Gastrocnemius medialis (tissue), 4 donors: ENCODE measurements at regions not wholly inside any gene's neighbourhood (a gene's known extent, or its start where the extent isn't known, plus 50 kb on each side); places are given as distances from the start of the nearest gene placed in this dataset.

Experiments used
- POLR2A ChIP-seq, 2 donors: fragments of 450-650 bp; IDR thresholded peaks; one replicate each; pipeline ENCODE4 v1.6.1; 2017; ENCODE audit warnings: antibody characterized with exemption in 2 of 2, mild to moderate bottlenecking in 2 of 2, moderate library complexity in 2 of 2
- TF ChIP-seq, protein P1 (sequence below), 5 experiments: fragments of 450-650 bp in 3 of 5; fragments of 200-600 bp in 2 of 5; sonication (generic) in 2 of 5; IDR thresholded peaks in 4 of 5; conservative IDR thresholded peaks in 1 of 5; 1 replicate in 4 of 5; 2 replicates in 1 of 5; pipeline ENCODE4 v1.5.1; 2016 to 2019; ENCODE audit warnings: antibody characterized with exemption in 5 of 5, mild to moderate bottlenecking in 3 of 5, moderate library complexity in 3 of 5

DNA sequence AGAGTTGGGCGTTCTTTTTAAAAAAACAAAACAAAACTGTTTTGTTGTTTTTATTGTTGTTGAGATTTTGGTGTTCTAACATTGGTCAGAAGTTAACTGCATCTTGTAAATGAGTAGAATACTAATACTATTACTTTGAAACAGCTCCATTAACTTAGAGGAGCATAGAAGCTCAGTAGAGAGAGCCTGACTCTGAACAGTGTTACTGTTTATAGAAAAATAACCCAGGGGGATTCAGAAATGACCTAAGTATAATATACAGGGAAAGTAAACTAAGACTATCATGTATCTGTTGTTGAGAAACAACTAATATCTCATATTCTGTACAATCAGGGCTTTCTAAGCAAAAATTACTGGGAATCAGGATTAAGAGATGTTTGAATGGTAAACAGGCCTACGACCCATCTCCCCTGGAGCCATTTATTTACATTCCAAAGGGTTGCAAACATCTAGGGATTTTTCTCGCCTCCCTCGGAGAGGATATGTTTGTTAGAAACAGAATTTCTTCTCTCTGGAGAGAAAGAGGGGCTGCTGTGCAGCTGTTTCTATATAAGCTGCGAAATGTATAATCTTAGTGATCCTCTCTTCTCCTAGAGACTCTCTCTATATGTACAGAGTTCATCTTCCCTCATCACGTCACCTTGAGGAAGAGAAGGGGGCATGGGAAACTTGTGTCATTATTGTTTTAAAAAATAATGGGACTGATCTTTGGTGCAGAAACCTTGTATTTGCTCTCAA is 827.5 kb upstream of the DPPA4 start:
- TF ChIP-seq, protein P1, sequence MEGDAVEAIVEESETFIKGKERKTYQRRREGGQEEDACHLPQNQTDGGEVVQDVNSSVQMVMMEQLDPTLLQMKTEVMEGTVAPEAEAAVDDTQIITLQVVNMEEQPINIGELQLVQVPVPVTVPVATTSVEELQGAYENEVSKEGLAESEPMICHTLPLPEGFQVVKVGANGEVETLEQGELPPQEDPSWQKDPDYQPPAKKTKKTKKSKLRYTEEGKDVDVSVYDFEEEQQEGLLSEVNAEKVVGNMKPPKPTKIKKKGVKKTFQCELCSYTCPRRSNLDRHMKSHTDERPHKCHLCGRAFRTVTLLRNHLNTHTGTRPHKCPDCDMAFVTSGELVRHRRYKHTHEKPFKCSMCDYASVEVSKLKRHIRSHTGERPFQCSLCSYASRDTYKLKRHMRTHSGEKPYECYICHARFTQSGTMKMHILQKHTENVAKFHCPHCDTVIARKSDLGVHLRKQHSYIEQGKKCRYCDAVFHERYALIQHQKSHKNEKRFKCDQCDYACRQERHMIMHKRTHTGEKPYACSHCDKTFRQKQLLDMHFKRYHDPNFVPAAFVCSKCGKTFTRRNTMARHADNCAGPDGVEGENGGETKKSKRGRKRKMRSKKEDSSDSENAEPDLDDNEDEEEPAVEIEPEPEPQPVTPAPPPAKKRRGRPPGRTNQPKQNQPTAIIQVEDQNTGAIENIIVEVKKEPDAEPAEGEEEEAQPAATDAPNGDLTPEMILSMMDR (IDR thresholded peaks at IDR 0.05 in 4 of 5, conservative IDR thresholded peaks at IDR 0.05 in 1 of 5), result no peak
- no peak for TF ChIP-seq POLR2A (IDR thresholded peaks at IDR 0.05)
